GM18861 (cell line): ENCODE measurements at regions not wholly inside any gene's neighbourhood (a gene's known extent, or its start where the extent isn't known, plus 50 kb on each side); places are given as distances from the start of the nearest gene placed in this dataset.

Experiments used
- ATAC-seq: cut with Tn5 transposase; IDR thresholded peaks from one replicate; pipeline ENCODE4 v1.9.1; 2021; ENCODE audit not compliant: unreplicated experiment

- no peak for ATAC-seq
These were observed 262.0 kb upstream of the G2E3 start for GRCh38 chr14:30296931-30297405.

GRCh38 chr14:30297876-30298795 is 260.8 kb upstream of the G2E3 start:
- no peak for ATAC-seq

DNA sequence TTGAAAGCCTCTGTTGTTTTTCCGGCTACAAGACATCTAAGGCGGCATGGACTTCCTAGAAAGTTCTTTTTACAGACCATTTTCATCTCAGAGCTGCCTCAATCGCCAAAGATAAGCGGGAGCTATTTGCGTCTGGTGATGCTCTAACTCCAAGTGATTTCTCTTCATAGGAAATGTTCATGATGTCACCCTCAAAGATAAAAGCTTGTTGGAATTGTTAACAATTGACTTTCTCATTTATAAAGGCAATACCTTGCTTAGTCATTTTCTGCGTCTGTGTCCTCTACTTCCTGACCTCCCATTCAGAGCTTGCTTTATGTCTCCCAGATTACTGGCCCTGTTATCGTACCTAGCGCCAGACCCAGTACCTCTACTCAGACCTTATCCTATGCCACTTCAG is 259.0 kb upstream of the G2E3 start:
- no peak for ATAC-seq

DNA sequence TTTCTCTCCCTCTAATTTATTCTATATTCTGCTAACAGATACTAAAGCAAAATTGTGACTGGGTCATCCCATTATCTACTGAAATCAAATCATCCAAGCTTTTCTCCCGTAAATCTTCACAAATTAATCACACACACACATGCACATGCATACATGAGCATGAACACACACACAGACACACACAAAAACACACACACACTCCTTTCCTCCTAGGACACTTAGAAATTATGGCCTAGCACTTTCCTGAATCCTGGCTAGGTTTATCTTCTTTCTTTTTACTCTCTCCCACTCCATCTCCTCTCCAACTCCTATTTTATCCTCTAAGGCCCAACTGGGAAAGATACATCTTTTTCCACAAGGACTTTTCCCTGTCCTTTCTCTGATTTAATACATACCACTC is 255.6 kb upstream of the G2E3 start:
- no peak for ATAC-seq

- no peak for ATAC-seq
These were observed 253.6 kb upstream of the G2E3 start for GRCh38 chr14:30305346-30305745.

GRCh38 chr14:30309405-30309804 is 249.6 kb upstream of the G2E3 start:
- no peak for ATAC-seq

DNA sequence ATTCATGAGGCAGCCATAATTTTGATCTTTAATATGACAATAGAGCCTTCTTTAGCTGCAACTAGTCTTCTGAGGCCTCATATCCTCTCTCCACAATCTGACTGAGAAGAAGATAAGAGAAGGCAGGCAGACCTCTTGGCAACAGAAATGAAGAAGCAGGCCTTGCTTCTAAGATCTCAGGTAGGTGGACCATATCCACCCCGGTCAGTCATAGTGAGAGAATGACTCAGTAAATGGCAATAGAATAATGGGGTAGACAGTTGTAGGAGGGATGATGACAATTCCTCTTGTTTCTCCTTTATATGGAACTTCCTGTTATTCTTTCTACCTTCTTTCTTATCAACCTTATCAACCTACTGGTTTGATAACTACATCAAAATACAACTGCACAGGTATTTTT is 246.7 kb upstream of the G2E3 start:
- no peak for ATAC-seq

DNA sequence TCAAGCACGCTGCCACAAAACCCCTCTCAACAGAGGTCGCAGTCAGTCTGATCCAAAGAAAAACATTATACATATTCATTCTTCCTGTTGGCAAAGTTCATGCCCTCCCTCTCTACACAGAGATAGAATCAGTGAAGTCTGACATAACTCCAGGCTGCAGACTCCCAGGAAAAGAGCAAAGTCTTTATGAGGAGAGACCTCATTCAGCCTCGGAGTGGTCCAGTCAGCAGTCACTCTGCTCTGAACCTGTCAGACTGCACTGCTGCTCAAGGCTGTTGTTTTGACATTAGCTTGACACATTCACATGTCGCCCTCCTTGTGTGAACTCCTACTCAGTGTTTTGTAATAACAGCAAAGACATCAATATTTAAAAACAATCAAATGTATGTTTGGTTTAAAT is 241.2 kb upstream of the G2E3 start:
- no peak for ATAC-seq

DNA sequence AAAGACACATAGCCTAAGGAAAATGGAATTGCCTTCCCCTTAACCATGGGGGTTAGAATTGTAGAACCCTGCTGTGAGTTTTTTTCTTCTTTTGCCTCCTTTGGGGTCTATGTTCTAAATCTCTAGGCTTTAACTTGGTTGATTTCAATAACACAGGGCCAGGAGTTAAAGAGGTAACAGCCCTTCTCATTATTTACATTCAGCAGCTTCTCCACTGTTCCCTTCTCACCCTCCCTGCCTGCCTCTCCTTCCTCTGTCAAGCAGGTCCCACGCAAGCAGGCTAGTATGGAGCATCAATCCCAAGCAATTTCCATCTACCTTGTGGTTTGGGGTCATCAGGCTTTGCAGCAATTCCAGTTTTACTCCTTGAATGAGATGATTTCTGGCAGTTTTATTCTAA is 236.1 kb upstream of the G2E3 start:
- no peak for ATAC-seq

- no peak for ATAC-seq
These were observed 228.9 kb upstream of the G2E3 start for GRCh38 chr14:30330033-30330432.

DNA sequence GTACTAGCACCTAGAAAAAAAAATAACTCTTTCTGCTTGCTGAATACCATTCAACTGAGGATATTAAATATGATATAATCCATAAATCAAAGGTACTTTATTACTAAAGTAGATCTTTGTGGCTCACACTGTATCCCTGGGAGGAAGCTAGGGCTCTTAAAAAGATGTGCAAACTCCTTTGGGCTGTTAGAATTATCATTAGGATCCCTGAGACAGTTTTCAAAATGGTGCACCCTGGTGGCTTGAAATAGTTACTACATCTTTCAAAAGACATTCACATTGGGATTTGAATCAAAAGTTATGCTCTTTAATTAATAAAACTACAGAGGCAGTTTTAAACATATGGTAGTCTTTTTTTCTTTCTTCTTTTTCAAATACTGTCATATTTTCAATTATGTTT is 228.5 kb upstream of the G2E3 start:
- ATAC-seq: no peak

DNA sequence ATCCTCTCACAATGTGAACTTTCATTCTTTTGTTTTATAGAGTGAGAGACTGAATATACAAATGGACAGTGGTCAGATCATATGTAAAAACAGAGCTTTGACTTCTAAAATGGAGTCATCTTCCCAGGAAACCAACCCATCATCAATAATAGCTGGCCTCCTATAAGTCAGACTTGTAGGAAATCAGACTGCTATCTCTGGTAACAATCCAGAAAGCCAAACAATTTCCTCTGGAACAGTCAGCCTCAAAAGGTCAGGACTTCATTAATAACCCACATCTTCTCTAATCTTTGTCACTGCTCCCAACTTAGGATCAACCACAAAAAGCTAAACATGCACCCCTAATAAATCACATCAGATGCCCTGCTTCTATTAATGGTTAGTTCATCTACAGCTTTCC is 227.9 kb upstream of the G2E3 start:
- no peak for ATAC-seq

- ATAC-seq: no peak
These were observed 226.6 kb upstream of the G2E3 start for GRCh38 chr14:30332374-30332773.

GRCh38 chr14:30333934-30334333 is 225.0 kb upstream of the G2E3 start:
- no peak for ATAC-seq

DNA sequence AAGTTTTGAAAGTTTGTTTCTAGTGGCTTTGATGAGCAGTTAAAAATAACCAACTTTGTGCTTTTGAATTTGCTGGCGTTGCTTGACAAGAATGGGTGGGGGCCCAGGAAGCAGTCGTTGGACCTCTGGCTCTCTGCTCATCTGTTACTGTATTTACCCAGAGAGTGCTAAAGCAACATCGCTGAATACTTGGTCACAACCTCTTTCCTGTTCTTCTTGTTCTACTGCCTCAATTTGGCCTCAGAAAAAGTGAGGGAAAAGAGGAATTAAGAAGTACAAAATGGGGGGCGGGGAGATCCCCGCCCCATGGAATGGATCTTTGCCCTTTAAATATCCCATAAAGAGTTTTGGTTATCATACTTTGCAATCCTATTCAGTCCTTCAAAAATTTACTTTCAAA is 221.5 kb upstream of the G2E3 start:
- ATAC-seq: no peak

GRCh38 chr14:30339311-30339901 is 219.6 kb upstream of the G2E3 start:
- no peak for ATAC-seq

- no peak for ATAC-seq
These were observed 218.5 kb upstream of the G2E3 start for GRCh38 chr14:30340495-30340894.

DNA sequence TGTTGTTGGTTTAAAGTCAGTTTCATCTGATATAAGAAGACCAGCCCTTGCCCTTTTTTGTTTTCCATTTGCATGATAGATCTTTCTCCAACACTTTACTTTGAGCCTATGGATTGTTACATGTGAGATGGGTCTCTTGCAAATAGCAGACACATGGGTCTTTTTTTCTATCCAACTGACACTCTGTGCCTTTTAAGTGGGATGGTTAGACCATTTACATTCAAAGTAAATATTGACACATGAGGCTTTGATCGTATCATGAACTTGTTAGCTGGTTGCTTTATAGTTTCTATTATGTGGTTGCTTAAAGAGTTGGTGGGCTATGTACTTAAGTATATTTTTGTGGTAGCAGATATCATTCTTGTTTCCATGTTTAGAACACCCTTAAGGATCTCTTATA is 213.4 kb upstream of the G2E3 start:
- no peak for ATAC-seq

DNA sequence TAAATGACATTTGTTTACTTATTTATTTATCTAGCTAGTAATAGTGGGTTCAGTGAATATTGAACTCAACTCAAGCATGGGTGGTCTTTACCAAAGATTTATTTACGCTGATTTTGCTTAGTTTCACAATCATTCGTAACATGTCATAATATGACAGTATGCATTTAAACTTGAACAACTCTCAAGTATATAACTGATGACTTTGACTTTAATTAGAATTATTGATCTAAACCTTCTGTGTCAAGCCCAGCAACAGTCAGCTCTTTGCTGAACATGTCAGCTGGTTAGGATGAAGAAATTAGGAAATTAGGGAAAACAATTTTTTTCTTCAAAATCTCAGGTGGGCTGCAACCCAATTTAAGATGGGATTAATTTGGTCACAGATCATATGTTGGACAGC is 210.5 kb upstream of the G2E3 start:
- ATAC-seq: no peak

- ATAC-seq: no peak
These were observed 209.4 kb upstream of the G2E3 start for GRCh38 chr14:30349520-30349919.

DNA sequence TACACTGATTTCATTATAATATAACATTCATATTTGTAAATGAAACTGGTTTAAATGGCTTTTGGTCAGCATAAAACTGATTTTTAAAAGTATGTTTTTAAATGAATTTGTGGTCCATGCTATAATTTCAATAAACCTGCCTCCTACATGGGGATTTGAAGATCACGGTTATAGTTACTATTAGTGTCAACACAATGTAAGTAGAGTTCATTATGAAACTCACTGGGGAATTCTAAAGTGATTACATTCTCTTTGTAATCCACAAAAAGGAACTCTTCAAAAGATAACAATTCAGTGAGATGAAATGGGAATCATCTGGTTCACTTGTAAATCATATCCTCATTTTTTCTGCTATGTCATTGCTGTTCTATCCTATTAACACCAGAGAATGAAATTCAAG is 204.5 kb upstream of the G2E3 start:
- no peak for ATAC-seq

DNA sequence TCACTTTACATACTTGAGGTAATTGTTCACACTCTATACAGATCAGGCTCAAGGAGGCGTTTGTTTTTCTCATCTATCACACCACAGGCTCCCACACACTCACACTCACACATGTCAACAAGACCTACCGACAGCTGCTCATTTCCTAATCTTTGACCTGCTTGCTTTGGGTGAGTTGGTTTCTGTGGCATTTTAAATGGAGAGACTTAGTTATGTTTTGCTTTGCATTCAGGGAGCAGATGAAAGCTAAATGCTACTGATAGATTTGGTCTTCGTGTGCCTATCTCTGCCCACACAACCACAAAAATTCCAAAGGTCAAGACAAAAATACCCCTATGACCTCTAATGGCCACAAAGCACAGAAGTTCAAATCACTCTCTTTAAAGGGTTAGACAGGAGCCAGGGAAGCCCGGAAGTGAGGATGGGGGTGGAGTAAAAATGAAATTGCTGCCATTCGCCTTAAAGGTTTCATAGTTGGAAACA is 203.5 kb upstream of the G2E3 start:
- ATAC-seq: no peak
